ENCODE measurements at regions not wholly inside any gene's neighbourhood (a gene's known extent, or its start where the extent isn't known, plus 50 kb on each side); places are given as distances from the start of the nearest gene placed in this dataset.
A peak's percentile ranks its signal among the peaks of the same experiment; 100 is the strongest.

GRCh38 chr12:127667131-127667685, 599.8 kb upstream of the TMEM132C start:
- TF ChIP-seq ZFX (IDR thresholded peaks at IDR 0.05) = no peak
- TF ChIP-seq CTCF (conservative IDR thresholded peaks at IDR 0.05) = no peak
- no peak overlapping the region for H3K27ac ChIP-seq

- no peak overlapping the region for H3K27ac ChIP-seq
- TF ChIP-seq CTCF (conservative IDR thresholded peaks at IDR 0.05) (no peak), ZFX (IDR thresholded peaks at IDR 0.05) (no peak)
Measured at GRCh38 chr12:127670294-127670693, 596.7 kb upstream of the TMEM132C start.

GRCh38 chr12:127670796-127671195, 596.2 kb upstream of the TMEM132C start:
- no peak overlapping the region for H3K27ac ChIP-seq
- TF ChIP-seq CTCF (conservative IDR thresholded peaks at IDR 0.05) (no peak), ZFX (IDR thresholded peaks at IDR 0.05) (no peak)

- H3K27ac ChIP-seq = no peak overlapping the region
- TF ChIP-seq ZFX (IDR thresholded peaks at IDR 0.05) (no peak), CTCF (conservative IDR thresholded peaks at IDR 0.05) (no peak)
Measured at GRCh38 chr12:127675936-127676335, 591.0 kb upstream of the TMEM132C start.

- no peak for TF ChIP-seq ZFX (IDR thresholded peaks at IDR 0.05)
- TF ChIP-seq CTCF (conservative IDR thresholded peaks at IDR 0.05) = peak; percentile 76
- H3K27ac ChIP-seq = no peak overlapping the region
Measured at GRCh38 chr12:127677537-127678131, 589.3 kb upstream of the TMEM132C start.

- TF ChIP-seq CTCF (conservative IDR thresholded peaks at IDR 0.05) (no peak), ZFX (IDR thresholded peaks at IDR 0.05) (no peak)
- no peak overlapping the region for H3K27ac ChIP-seq
Measured at GRCh38 chr12:127678945-127679344, 588.0 kb upstream of the TMEM132C start.

- H3K27ac ChIP-seq = no peak overlapping the region
- TF ChIP-seq CTCF (conservative IDR thresholded peaks at IDR 0.05) (no peak), ZFX (IDR thresholded peaks at IDR 0.05) (no peak)
Measured at GRCh38 chr12:127680516-127680915, 586.5 kb upstream of the TMEM132C start.
